ENCODE measurements at regions not wholly inside any gene's neighbourhood (a gene's known extent, or its start where the extent isn't known, plus 50 kb on each side); places are given as distances from the start of the nearest gene placed in this dataset.

DNA sequence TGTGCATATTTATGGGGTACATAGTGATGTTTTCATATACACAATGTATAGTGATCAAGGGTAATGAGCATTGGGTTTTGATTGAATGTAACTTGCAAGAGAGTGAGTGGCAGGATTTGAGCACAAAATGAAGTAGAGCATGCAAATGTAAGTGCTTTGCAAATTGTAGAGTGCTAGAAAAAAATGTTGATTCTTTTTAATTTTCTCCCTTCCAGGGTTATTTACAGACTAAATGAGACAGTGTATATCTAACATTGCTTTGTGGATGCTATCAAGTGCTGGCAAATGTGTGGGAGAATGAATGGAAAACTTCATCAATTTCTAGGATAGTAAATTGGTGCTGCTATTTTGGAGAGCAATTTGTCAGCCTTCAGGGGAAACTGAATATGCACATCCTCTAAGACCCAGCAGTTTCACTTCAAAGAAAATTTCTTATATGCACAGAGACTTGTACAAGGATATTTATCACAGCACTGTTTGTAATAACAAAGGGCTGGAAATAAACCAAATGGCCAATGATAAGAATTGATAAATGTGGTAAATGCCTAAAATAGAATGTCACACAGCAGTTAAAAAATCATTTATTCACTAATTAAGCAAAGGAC is 120.6 kb upstream of the PLPP4 start:
- H3K4me1 ChIP-seq (ENCODE audit: insufficient read depth, low read length, poor library complexity, severe bottlenecking): no peaks in the 10 kb centered on the region
- CTCF ChIA-PET: interaction anchor here (1.3 to 1.7 kb wide), 2 partner anchors 115 to 586 kb away, joined by 6 to 9 read pairs; no protein-coding TSS in a partner anchor
- H3K27me3 ChIP-seq (replicated peaks; ENCODE audit: insufficient read depth, low read depth, low read length, poor library complexity): peaks cover 69% of the 10 kb centered on the region
- H3K9me3 ChIP-seq (ENCODE audit: low read depth, low read length, poor library complexity, severe bottlenecking): no peaks in the 10 kb centered on the region
- H3K4me3 ChIP-seq (ENCODE audit: low read depth, low read length, poor library complexity, severe bottlenecking): no peak overlapping the region
- intact Hi-C loops (cut with micrococcal nuclease; ENCODE audit: unreplicated experiment): no loop called here
- BruUV-seq (replicated peaks): no TSS peak
- no peak overlapping the region for H3K27ac ChIP-seq (ENCODE audit: low read depth, low read length, poor library complexity, severe bottlenecking)
- POLR2A ChIA-PET (ENCODE audit: low non-redundant PET): no interaction called here
- DNase-seq (ENCODE audit: low spot score): no peak
- H3K36me3 ChIP-seq (ENCODE audit: insufficient read depth, low read length, poor library complexity, severe bottlenecking): no peaks in the 10 kb centered on the region
- no peak for TF ChIP-seq EZH2 (IDR thresholded peaks at IDR 0.05; ENCODE audit: borderline replicate concordance, low read depth, low read length, poor library complexity, severe bottlenecking)
- TF ChIP-seq, protein P1, sequence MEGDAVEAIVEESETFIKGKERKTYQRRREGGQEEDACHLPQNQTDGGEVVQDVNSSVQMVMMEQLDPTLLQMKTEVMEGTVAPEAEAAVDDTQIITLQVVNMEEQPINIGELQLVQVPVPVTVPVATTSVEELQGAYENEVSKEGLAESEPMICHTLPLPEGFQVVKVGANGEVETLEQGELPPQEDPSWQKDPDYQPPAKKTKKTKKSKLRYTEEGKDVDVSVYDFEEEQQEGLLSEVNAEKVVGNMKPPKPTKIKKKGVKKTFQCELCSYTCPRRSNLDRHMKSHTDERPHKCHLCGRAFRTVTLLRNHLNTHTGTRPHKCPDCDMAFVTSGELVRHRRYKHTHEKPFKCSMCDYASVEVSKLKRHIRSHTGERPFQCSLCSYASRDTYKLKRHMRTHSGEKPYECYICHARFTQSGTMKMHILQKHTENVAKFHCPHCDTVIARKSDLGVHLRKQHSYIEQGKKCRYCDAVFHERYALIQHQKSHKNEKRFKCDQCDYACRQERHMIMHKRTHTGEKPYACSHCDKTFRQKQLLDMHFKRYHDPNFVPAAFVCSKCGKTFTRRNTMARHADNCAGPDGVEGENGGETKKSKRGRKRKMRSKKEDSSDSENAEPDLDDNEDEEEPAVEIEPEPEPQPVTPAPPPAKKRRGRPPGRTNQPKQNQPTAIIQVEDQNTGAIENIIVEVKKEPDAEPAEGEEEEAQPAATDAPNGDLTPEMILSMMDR (conservative IDR thresholded peaks at IDR 0.05; ENCODE audit: low read depth, low read length): no peak

DNA sequence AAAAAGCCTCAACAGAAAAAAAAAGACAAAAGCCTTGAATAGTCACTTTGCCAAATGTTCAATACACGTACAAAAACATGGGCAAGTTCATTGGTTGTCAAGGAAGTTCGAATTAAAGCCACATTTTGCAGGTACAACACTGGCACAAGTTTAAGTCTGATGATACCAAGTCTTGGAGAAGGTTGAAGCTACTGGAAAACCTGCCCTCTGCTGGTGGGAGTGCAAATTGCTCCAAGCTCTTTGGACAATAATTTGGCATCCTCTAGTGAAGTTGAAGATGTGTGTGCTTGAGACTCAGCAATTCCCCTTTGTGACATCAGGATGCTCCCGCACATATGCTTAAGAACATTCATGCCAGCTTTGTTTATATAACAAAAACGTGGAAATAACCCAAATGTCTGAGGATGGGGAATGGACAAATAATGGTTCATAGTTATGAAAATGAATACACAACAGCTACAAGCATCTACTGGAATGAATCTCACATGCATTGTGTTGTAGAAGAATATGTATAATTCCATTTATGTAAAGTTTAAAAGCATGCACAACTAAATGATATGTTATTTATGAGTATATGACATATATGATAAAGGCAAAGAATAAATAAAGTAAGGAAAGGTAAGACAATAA is 120.0 kb upstream of the PLPP4 start:
- ChIA-PET CTCF (interaction anchor here (0.5 to 1.7 kb wide), 3 partner anchors 116 to 586 kb away, joined by 3 to 9 read pairs (median 6); no protein-coding TSS in a partner anchor), POLR2A (ENCODE audit: low non-redundant PET) (no interaction called here)
- no TSS peak for BruUV-seq (replicated peaks)
- Histone ChIP-seq H3K4me3 (ENCODE audit: low read depth, low read length, poor library complexity, severe bottlenecking) (no peak overlapping the region), H3K9me3 (ENCODE audit: low read depth, low read length, poor library complexity, severe bottlenecking) (no peaks in the 10 kb centered on the region), H3K4me1 (ENCODE audit: insufficient read depth, low read length, poor library complexity, severe bottlenecking) (no peaks in the 10 kb centered on the region), H3K27me3 (replicated peaks; ENCODE audit: insufficient read depth, low read depth, low read length, poor library complexity) (peaks cover 70% of the 10 kb centered on the region), H3K27ac (ENCODE audit: low read depth, low read length, poor library complexity, severe bottlenecking) (no peak overlapping the region), H3K36me3 (ENCODE audit: insufficient read depth, low read length, poor library complexity, severe bottlenecking) (no peaks in the 10 kb centered on the region)
- intact Hi-C loops (cut with micrococcal nuclease; ENCODE audit: unreplicated experiment): loop anchor here (1.0 kb wide), 2 partner anchors 404 to 651 kb away; no protein-coding TSS in a partner anchor
- TF ChIP-seq, protein P1 (conservative IDR thresholded peaks at IDR 0.05; ENCODE audit: low read depth, low read length): peak; percentile 83
- no peak for TF ChIP-seq EZH2 (IDR thresholded peaks at IDR 0.05; ENCODE audit: borderline replicate concordance, low read depth, low read length, poor library complexity, severe bottlenecking)
- peak; percentile 70 for DNase-seq (ENCODE audit: low spot score)

DNA sequence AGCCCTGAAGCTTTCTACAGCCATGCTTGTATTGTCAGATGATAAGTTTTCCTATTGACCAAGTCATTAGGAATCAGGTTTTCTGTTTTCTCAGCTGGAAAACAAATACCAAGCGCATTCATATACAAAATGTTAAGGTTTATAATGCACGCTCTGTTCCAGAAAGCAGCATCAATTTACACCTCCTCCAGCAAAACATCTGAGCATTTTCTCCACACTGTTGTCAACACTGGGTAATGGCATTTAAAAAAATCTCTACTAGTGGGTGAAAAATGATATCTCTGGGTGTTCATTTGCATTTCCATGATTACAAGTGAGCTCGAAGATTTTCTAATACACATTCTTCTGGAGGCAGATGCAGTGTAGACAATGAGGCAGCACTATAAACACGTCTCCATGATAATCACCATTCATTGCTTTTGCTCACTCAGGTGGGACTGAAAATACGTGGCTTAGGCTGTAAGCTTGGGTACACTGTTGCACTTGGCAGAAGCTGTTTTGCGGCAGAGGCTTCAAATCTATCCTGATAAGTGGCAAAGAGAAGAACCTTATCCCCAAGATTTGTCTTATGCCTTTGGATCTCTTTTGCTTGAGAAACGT is 114.8 kb upstream of the PLPP4 start:
- CTCF ChIA-PET: no interaction called here
- Histone ChIP-seq H3K4me3 (ENCODE audit: low read depth, low read length, poor library complexity, severe bottlenecking) (no peak overlapping the region), H3K27ac (ENCODE audit: low read depth, low read length, poor library complexity, severe bottlenecking) (no peak overlapping the region), H3K4me1 (ENCODE audit: insufficient read depth, low read length, poor library complexity, severe bottlenecking) (no peaks in the 10 kb centered on the region), H3K36me3 (ENCODE audit: insufficient read depth, low read length, poor library complexity, severe bottlenecking) (no peaks in the 10 kb centered on the region), H3K9me3 (ENCODE audit: low read depth, low read length, poor library complexity, severe bottlenecking) (no peaks in the 10 kb centered on the region), H3K27me3 (replicated peaks; ENCODE audit: insufficient read depth, low read depth, low read length, poor library complexity) (peaks cover 74% of the 10 kb centered on the region)
- BruUV-seq (replicated peaks): no TSS peak
- TF ChIP-seq, protein P1 (conservative IDR thresholded peaks at IDR 0.05; ENCODE audit: low read depth, low read length): no peak
- TF ChIP-seq EZH2 (IDR thresholded peaks at IDR 0.05; ENCODE audit: borderline replicate concordance, low read depth, low read length, poor library complexity, severe bottlenecking): no peak
- POLR2A ChIA-PET (ENCODE audit: low non-redundant PET): no interaction called here
- intact Hi-C loops (cut with micrococcal nuclease; ENCODE audit: unreplicated experiment): no loop called here
- no peak for DNase-seq (ENCODE audit: low spot score)
